ENCODE measurements at regions not wholly inside any gene's neighbourhood (a gene's known extent, or its start where the extent isn't known, plus 50 kb on each side); places are given as distances from the start of the nearest gene placed in this dataset.

- no peaks in the 10 kb centered on the region for H3K36me3 ChIP-seq (ENCODE audit: low read depth)
- ATAC-seq (ENCODE audit: low read depth) (no peak), DNase-seq (ENCODE audit: low spot score) (no peak)
- no peaks in the 10 kb centered on the region for H3K27me3 ChIP-seq (ENCODE audit: insufficient read depth, poor library complexity, severe bottlenecking)
- no peaks in the 10 kb centered on the region for H3K9me3 ChIP-seq (ENCODE audit: severe bottlenecking)
- TF ChIP-seq CTCF (IDR thresholded peaks at IDR 0.05; ENCODE audit: poor library complexity, severe bottlenecking) = no peak
- no peak overlapping the region for H3K27ac ChIP-seq (ENCODE audit: poor library complexity, severe bottlenecking)
- H3K4me1 ChIP-seq (ENCODE audit: insufficient read depth, poor library complexity, severe bottlenecking) = no peaks in the 10 kb centered on the region
- no peak overlapping the region for H3K4me3 ChIP-seq (ENCODE audit: severe bottlenecking)
Measured at GRCh38 chr2:129762386-129763189, 216.9 kb upstream of the RAB6C start.

GRCh38 chr2:129763190-129763846, 216.1 kb upstream of the RAB6C start:
- Histone ChIP-seq H3K36me3 (ENCODE audit: low read depth) (no peaks in the 10 kb centered on the region), H3K4me3 (ENCODE audit: severe bottlenecking) (no peak overlapping the region), H3K27me3 (ENCODE audit: insufficient read depth, poor library complexity, severe bottlenecking) (no peaks in the 10 kb centered on the region), H3K9me3 (ENCODE audit: severe bottlenecking) (no peaks in the 10 kb centered on the region), H3K27ac (ENCODE audit: poor library complexity, severe bottlenecking) (no peak overlapping the region), H3K4me1 (ENCODE audit: insufficient read depth, poor library complexity, severe bottlenecking) (no peaks in the 10 kb centered on the region)
- TF ChIP-seq CTCF (IDR thresholded peaks at IDR 0.05; ENCODE audit: poor library complexity, severe bottlenecking) = no peak
- ATAC-seq (ENCODE audit: low read depth) = no peak
- DNase-seq (ENCODE audit: low spot score) = no peak

DNA sequence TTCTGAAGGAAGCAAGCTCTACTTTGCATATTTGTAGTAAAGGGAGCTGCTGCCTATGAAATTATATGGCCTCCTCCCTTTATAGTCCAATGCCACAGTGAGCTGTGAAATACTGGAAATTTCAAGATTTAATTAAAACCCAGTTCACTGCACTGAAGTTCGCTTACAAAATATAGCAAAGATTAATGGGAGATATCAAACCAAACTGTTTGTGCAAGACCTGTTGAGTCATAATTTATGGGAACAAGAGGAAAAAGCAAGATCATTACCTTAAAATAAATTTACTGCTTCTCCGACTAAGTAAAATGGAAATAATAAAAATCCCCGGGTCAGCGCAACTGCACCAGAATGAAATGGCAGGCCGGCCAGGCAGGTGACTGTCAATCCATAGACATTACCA, 215.5 kb upstream of the RAB6C start:
- no peaks in the 10 kb centered on the region for H3K4me1 ChIP-seq (ENCODE audit: insufficient read depth, poor library complexity, severe bottlenecking)
- no peak overlapping the region for H3K27ac ChIP-seq (ENCODE audit: poor library complexity, severe bottlenecking)
- no peak overlapping the region for H3K4me3 ChIP-seq (ENCODE audit: severe bottlenecking)
- DNase-seq (ENCODE audit: low spot score) (no peak), ATAC-seq (ENCODE audit: low read depth) (no peak)
- H3K27me3 ChIP-seq (ENCODE audit: insufficient read depth, poor library complexity, severe bottlenecking) = no peaks in the 10 kb centered on the region
- H3K9me3 ChIP-seq (ENCODE audit: severe bottlenecking) = no peaks in the 10 kb centered on the region
- no peaks in the 10 kb centered on the region for H3K36me3 ChIP-seq (ENCODE audit: low read depth)
- no peak for TF ChIP-seq CTCF (IDR thresholded peaks at IDR 0.05; ENCODE audit: poor library complexity, severe bottlenecking)

DNA sequence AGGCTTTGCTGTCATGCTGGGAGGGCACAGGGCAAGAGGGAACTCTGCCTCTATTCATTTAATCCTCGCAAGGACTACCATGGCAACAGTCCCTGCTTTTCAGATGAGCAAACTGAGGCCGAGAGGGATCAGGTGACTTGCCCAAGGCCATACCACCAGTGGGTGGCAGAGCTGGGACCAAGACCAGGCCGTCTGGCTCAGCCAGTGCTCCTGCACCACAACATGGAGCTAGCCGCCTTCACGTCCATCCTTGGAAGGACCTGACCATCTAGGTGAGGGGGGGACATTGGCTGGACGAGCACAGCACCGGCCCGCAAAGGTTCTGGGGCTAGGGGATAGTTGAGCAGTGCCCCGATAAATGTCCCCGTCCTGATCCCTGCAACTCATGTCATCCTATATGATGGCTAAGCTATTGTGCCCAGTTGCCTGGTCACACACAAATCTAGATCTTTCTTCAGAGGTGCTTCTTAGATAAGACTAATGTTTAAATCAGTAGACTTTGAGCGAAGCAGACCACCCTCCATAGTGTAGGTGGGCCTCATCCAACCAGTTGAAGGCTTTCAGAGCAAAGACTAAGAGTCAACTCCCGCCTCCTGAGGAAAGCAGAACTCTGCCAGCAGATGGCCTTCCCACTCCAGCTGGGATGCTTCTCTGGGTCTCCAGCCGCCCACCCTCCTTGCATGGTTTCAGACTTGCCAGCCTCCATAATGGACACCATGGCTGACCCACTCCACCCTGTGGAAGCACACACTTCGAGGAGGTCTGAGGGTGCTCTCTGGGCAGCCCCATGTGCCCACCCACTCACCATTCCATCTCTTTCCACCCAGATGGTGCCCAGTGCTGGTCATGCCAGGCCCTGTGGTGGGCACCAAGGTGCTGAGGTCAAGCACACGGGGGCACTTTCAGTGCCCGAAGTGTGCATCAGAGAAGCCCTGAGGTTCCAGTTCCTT, 214.8 kb upstream of the RAB6C start:
- H3K4me3 ChIP-seq (ENCODE audit: severe bottlenecking) = no peak overlapping the region
- ATAC-seq (ENCODE audit: low read depth) (no peak), DNase-seq (ENCODE audit: low spot score) (no peak)
- TF ChIP-seq CTCF (IDR thresholded peaks at IDR 0.05; ENCODE audit: poor library complexity, severe bottlenecking) = no peak
- H3K27me3 ChIP-seq (ENCODE audit: insufficient read depth, poor library complexity, severe bottlenecking) = no peaks in the 10 kb centered on the region
- H3K4me1 ChIP-seq (ENCODE audit: insufficient read depth, poor library complexity, severe bottlenecking) = no peaks in the 10 kb centered on the region
- H3K36me3 ChIP-seq (ENCODE audit: low read depth) = no peaks in the 10 kb centered on the region
- no peak overlapping the region for H3K27ac ChIP-seq (ENCODE audit: poor library complexity, severe bottlenecking)
- no peaks in the 10 kb centered on the region for H3K9me3 ChIP-seq (ENCODE audit: severe bottlenecking)
